ENCODE measurements at regions not wholly inside any gene's neighbourhood (a gene's known extent, or its start where the extent isn't known, plus 50 kb on each side); places are given as distances from the start of the nearest gene placed in this dataset.

DNA sequence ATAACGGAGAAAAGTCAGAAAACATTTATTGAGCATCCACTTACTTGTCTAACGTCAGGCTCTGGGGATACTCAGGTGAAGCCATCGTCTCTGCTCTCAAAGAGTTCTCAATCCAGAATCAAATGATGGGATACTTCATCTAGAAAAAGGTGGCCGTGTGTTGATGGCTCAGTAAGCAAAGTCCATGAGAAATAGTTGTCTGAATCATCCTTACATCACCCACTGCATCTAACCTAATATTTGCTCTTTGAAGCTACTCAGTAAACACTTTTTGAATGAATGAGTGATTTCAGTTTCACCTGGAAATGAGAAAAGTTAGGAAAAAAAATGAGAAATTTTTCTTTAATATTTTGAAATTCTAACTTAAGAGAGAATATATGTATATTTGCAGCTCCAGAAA is 155.3 kb upstream of the PKN2 start:
- no peak for TF ChIP-seq POU2F2 (IDR thresholded peaks at IDR 0.05; ENCODE audit: low read depth, low read length)
- TF ChIP-seq POLR2A (IDR thresholded peaks at IDR 0.05; ENCODE audit: low read depth, low read length), result no peak
- TF ChIP-seq PAX5 (IDR thresholded peaks at IDR 0.05; ENCODE audit: insufficient read depth, low read length, severe bottlenecking), result no peak
- TF ChIP-seq SPI1 (IDR thresholded peaks at IDR 0.05; ENCODE audit: low read depth, low read length), result no peak
- TF ChIP-seq TAF1 (IDR thresholded peaks at IDR 0.05; ENCODE audit: low read depth, low read length), result no peak
- TF ChIP-seq POLR2AphosphoS5 (IDR thresholded peaks at IDR 0.05; ENCODE audit: low read depth, low read length), result no peak
- FAIRE-seq, result no peak
- DNase-seq (ENCODE audit: insufficient read length, low spot score), result no peak

DNA sequence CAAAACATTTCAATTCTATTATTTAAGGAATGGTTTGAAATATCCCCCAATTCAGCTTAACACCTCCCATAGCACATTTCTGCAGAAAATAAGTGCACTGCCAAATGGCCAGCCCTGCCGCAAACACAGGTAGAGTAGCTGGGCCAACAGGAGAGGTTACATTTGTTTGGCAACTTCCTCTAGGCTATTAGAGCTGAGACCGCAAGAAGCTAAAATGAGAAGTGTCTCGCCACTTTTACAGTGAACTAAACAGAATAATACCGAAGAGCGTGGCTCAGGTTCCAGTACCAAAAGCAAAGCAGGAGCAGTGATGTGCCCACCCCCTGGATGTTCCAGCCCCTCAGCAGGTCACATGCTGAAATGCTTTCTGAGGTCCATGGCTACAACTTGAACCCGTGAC is 154.5 kb upstream of the PKN2 start:
- TF ChIP-seq POU2F2 (IDR thresholded peaks at IDR 0.05; ENCODE audit: low read depth, low read length), result no peak
- TF ChIP-seq PAX5 (IDR thresholded peaks at IDR 0.05; ENCODE audit: insufficient read depth, low read length, severe bottlenecking), result no peak
- no peak for TF ChIP-seq POLR2A (IDR thresholded peaks at IDR 0.05; ENCODE audit: low read depth, low read length)
- TF ChIP-seq TAF1 (IDR thresholded peaks at IDR 0.05; ENCODE audit: low read depth, low read length), result no peak
- TF ChIP-seq SPI1 (IDR thresholded peaks at IDR 0.05; ENCODE audit: low read depth, low read length), result no peak
- TF ChIP-seq POLR2AphosphoS5 (IDR thresholded peaks at IDR 0.05; ENCODE audit: low read depth, low read length), result no peak
- no peak for FAIRE-seq
- DNase-seq (ENCODE audit: insufficient read length, low spot score), result no peak

DNA sequence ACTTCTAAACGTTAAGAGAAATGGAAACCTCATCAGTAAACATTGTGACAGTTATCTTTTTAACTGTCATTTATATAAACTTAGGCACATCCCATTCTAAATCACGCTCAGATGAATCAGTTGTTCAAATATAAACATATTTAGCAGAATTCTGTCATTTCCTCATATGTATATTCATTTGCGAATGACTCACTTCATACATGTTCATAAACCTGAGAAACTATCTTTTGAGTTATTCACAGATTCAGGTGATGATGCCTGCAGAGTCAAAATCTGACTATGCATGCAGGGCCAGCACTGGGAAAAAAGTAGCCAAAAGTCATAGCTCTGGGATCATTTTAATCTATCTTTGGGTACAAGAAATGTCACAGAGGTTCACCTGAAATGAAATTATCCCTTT is 153.8 kb upstream of the PKN2 start:
- no peak for DNase-seq (ENCODE audit: insufficient read length, low spot score)
- TF ChIP-seq TAF1 (IDR thresholded peaks at IDR 0.05; ENCODE audit: low read depth, low read length) (no peak), SPI1 (IDR thresholded peaks at IDR 0.05; ENCODE audit: low read depth, low read length) (no peak), POLR2A (IDR thresholded peaks at IDR 0.05; ENCODE audit: low read depth, low read length) (no peak), PAX5 (IDR thresholded peaks at IDR 0.05; ENCODE audit: insufficient read depth, low read length, severe bottlenecking) (no peak), POU2F2 (IDR thresholded peaks at IDR 0.05; ENCODE audit: low read depth, low read length) (no peak), POLR2AphosphoS5 (IDR thresholded peaks at IDR 0.05; ENCODE audit: low read depth, low read length) (no peak)
- FAIRE-seq, result no peak

- TF ChIP-seq POLR2AphosphoS5 (IDR thresholded peaks at IDR 0.05; ENCODE audit: low read depth, low read length) (no peak), PAX5 (IDR thresholded peaks at IDR 0.05; ENCODE audit: insufficient read depth, low read length, severe bottlenecking) (no peak), SPI1 (IDR thresholded peaks at IDR 0.05; ENCODE audit: low read depth, low read length) (no peak), POLR2A (IDR thresholded peaks at IDR 0.05; ENCODE audit: low read depth, low read length) (no peak), POU2F2 (IDR thresholded peaks at IDR 0.05; ENCODE audit: low read depth, low read length) (no peak), TAF1 (IDR thresholded peaks at IDR 0.05; ENCODE audit: low read depth, low read length) (no peak)
- DNase-seq (ENCODE audit: insufficient read length, low spot score), result no peak
- FAIRE-seq, result no peak
Observed at GRCh38 chr1:88537787-88538186, 146.3 kb upstream of the PKN2 start.

DNA sequence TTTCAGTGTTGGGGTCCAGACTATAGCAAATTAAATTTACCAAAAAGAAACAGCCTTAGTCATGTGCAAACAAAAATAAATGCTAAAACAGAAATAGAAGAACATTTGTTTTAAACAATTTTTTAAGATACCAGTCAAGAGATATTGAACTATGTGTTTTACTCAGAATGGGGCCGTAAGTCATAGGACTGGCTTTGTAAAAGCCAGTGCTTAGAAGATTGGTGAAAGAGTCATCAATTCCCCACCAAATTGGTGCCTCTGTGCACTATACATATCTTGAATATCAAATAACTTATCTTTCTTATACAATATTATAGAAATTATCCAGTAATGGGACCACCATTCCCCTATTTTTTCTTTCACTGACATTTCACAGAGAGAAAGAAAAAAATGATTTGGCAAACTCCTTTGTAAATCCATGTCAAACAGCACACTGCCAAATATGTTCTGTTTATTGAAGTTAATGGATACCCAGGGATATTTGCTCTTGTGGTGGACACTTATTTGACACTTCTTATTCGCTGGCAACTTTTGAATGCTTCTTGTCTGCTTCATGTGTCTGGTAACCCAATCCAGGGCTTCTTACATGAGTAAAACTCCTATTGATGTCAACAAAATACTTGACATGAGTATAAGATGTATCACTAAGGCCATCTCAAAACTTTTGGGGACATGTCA is 145.7 kb upstream of the PKN2 start:
- TF ChIP-seq PAX5 (IDR thresholded peaks at IDR 0.05; ENCODE audit: insufficient read depth, low read length, severe bottlenecking) (no peak), TAF1 (IDR thresholded peaks at IDR 0.05; ENCODE audit: low read depth, low read length) (no peak), SPI1 (IDR thresholded peaks at IDR 0.05; ENCODE audit: low read depth, low read length) (no peak), POU2F2 (IDR thresholded peaks at IDR 0.05; ENCODE audit: low read depth, low read length) (no peak), POLR2A (IDR thresholded peaks at IDR 0.05; ENCODE audit: low read depth, low read length) (no peak), POLR2AphosphoS5 (IDR thresholded peaks at IDR 0.05; ENCODE audit: low read depth, low read length) (no peak)
- DNase-seq (ENCODE audit: insufficient read length, low spot score) (no peak), FAIRE-seq (no peak)

GRCh38 chr1:88540255-88540654 is 143.8 kb upstream of the PKN2 start:
- no peak for DNase-seq (ENCODE audit: insufficient read length, low spot score)
- TF ChIP-seq TAF1 (IDR thresholded peaks at IDR 0.05; ENCODE audit: low read depth, low read length), result no peak
- no peak for TF ChIP-seq PAX5 (IDR thresholded peaks at IDR 0.05; ENCODE audit: insufficient read depth, low read length, severe bottlenecking)
- no peak for TF ChIP-seq POU2F2 (IDR thresholded peaks at IDR 0.05; ENCODE audit: low read depth, low read length)
- no peak for TF ChIP-seq POLR2A (IDR thresholded peaks at IDR 0.05; ENCODE audit: low read depth, low read length)
- no peak for TF ChIP-seq POLR2AphosphoS5 (IDR thresholded peaks at IDR 0.05; ENCODE audit: low read depth, low read length)
- no peak for TF ChIP-seq SPI1 (IDR thresholded peaks at IDR 0.05; ENCODE audit: low read depth, low read length)
- no peak for FAIRE-seq

DNA sequence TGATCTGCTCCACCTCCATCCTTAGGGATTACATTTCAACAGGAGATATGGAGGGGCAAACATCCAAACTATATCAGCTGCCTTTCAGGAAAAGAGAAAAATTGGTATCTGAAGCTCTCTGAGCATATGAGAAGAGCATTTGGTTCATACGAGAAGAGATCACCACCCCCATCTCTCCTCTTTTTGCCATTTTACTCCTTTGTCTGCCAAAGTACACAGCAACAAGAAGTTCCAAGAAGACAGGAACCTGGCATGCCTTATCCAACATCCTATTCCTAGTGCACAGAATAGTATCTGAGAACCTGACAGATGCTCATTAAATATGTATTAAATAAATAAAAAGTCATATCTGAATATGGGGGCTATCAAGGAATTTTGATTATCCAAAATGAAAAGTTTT is 142.5 kb upstream of the PKN2 start:
- TF ChIP-seq PAX5 (IDR thresholded peaks at IDR 0.05; ENCODE audit: insufficient read depth, low read length, severe bottlenecking) (no peak), TAF1 (IDR thresholded peaks at IDR 0.05; ENCODE audit: low read depth, low read length) (no peak), POLR2AphosphoS5 (IDR thresholded peaks at IDR 0.05; ENCODE audit: low read depth, low read length) (no peak), POLR2A (IDR thresholded peaks at IDR 0.05; ENCODE audit: low read depth, low read length) (no peak), SPI1 (IDR thresholded peaks at IDR 0.05; ENCODE audit: low read depth, low read length) (no peak), POU2F2 (IDR thresholded peaks at IDR 0.05; ENCODE audit: low read depth, low read length) (no peak)
- FAIRE-seq, result no peak
- no peak for DNase-seq (ENCODE audit: insufficient read length, low spot score)

DNA sequence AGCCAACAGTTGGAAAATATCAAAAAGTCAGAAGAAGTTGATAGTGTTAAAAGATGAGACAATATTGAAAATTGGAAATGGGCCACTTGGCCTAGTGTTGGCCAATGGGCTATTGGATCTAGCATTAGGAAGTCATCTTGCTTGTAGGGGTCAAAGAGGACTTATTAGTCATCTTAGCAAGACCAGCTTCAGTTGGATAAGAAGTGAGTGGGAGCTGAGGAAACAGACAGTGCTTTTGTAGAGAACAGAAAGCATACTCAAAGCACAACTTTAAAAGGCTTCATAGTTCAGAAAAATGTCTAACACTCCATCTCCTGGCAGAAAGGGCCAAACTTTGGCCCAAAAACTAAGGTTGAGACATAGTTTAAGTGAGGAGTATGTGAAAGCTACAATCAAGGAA is 139.9 kb upstream of the PKN2 start:
- no peak for DNase-seq (ENCODE audit: insufficient read length, low spot score)
- TF ChIP-seq POU2F2 (IDR thresholded peaks at IDR 0.05; ENCODE audit: low read depth, low read length), result no peak
- no peak for TF ChIP-seq POLR2AphosphoS5 (IDR thresholded peaks at IDR 0.05; ENCODE audit: low read depth, low read length)
- FAIRE-seq, result no peak

DNA sequence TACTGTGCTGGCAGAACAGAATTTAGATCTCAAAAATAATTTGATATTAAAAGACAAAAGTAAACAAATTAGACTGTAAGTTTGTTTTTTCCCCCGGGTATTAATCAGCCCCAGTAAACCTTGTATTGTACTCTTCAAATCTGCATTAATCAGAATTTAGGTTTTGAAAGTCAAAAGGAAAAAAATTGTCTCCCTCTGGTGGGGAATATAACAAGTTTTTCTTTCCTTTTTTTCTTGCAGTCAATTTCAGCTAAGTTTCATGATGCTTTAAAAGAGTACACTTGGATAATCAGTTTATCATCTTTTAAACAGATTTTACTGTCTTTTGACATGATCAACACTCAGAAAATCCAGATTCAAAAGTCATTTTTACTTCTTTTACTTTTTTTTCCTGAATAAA is 134.5 kb upstream of the PKN2 start:
- no peak for DNase-seq (ENCODE audit: insufficient read length, low spot score)
- FAIRE-seq, result no peak
- TF ChIP-seq POU2F2 (IDR thresholded peaks at IDR 0.05; ENCODE audit: low read depth, low read length), result no peak
- TF ChIP-seq POLR2AphosphoS5 (IDR thresholded peaks at IDR 0.05; ENCODE audit: low read depth, low read length), result no peak
- no peak for TF ChIP-seq TAF1 (IDR thresholded peaks at IDR 0.05; ENCODE audit: low read depth, low read length)
- no peak for TF ChIP-seq SPI1 (IDR thresholded peaks at IDR 0.05; ENCODE audit: low read depth, low read length)
- no peak for TF ChIP-seq PAX5 (IDR thresholded peaks at IDR 0.05; ENCODE audit: insufficient read depth, low read length, severe bottlenecking)
- TF ChIP-seq POLR2A (IDR thresholded peaks at IDR 0.05; ENCODE audit: low read depth, low read length), result no peak

DNA sequence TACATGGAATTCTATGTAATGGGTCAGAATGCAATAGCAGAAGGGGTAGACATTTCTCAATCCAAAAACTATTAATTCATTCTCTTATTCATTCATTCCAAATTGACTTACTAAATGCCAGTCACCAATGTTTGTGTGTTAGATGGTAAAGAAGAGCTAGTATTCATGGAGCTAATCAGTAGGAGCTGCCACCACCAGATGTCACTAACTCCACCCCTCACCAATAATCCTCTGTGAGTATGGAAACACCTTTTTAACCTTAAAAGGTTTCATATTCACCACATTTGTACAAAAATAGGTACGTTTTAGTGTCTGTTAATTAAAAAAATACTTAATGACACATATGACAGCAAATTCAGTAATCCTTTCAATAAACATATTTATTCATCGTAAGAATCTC is 131.8 kb upstream of the PKN2 start:
- no peak for FAIRE-seq
- TF ChIP-seq POU2F2 (IDR thresholded peaks at IDR 0.05; ENCODE audit: low read depth, low read length), result no peak
- TF ChIP-seq POLR2A (IDR thresholded peaks at IDR 0.05; ENCODE audit: low read depth, low read length), result no peak
- no peak for TF ChIP-seq TAF1 (IDR thresholded peaks at IDR 0.05; ENCODE audit: low read depth, low read length)
- TF ChIP-seq SPI1 (IDR thresholded peaks at IDR 0.05; ENCODE audit: low read depth, low read length), result no peak
- no peak for TF ChIP-seq POLR2AphosphoS5 (IDR thresholded peaks at IDR 0.05; ENCODE audit: low read depth, low read length)
- no peak for TF ChIP-seq PAX5 (IDR thresholded peaks at IDR 0.05; ENCODE audit: insufficient read depth, low read length, severe bottlenecking)
- DNase-seq (ENCODE audit: insufficient read length, low spot score), result no peak
